ENCODE measurements at regions not wholly inside any gene's neighbourhood (a gene's known extent, or its start where the extent isn't known, plus 50 kb on each side); places are given as distances from the start of the nearest gene placed in this dataset.

- Histone ChIP-seq H3K4ac (ENCODE audit: low read depth, low read length) (no peak overlapping the region), H2AFZ (ENCODE audit: insufficient read depth, low read length, poor library complexity) (no peak overlapping the region), H4K12ac (ENCODE audit: low read depth, low read length) (no peak overlapping the region), H3K79me1 (ENCODE audit: low read length) (no peaks in the 10 kb centered on the region), H3K4me2 (ENCODE audit: low read length) (no peak overlapping the region), H3K79me2 (ENCODE audit: control insufficient read depth, insufficient read depth, low read length, poor library complexity) (no peaks in the 10 kb centered on the region), H3K9me3 (ENCODE audit: insufficient read depth, low read depth, low read length) (no peaks in the 10 kb centered on the region), H2BK5ac (ENCODE audit: low read depth, low read length, poor library complexity) (no peak overlapping the region), H3K14ac (ENCODE audit: low read length) (no peak overlapping the region), H3K9ac (ENCODE audit: low read length) (no peak overlapping the region), H2AK5ac (ENCODE audit: low read length) (no peak overlapping the region), H3K36me3 (ENCODE audit: control insufficient read depth in 1 of 2, insufficient read depth in 2 of 2, low read length in 2 of 2) (no peaks in the 10 kb centered on the region), H3K4me1 (ENCODE audit: control insufficient read depth in 1 of 2, insufficient read depth in 2 of 2, low read length in 2 of 2) (no peaks in the 10 kb centered on the region), H2BK12ac (ENCODE audit: low read length) (no peak overlapping the region), H3K4me3 (ENCODE audit: low read depth, low read length) (no peak overlapping the region), H3K18ac (ENCODE audit: low read length) (no peak overlapping the region), H3K27me3 (ENCODE audit: insufficient read depth, low read length) (no peaks in the 10 kb centered on the region), H3K23ac (ENCODE audit: low read length) (no peak overlapping the region), H3K27ac (ENCODE audit: low read depth, low read length) (no peak overlapping the region), H2BK120ac (ENCODE audit: insufficient read depth, low read length, poor library complexity) (no peak overlapping the region), H4K91ac (ENCODE audit: low read depth, low read length) (no peak overlapping the region), H4K8ac (ENCODE audit: low read depth, low read length) (no peak overlapping the region)
- DNase-seq: no peak
- WGBS (ENCODE audit: extremely low coverage, insufficient coverage, insufficient read length): no CpG with 5 or more reads among the region's 3 CpGs
Observed at GRCh38 chr4:19657856-19658255, 593.8 kb upstream of the SLIT2 start.

GRCh38 chr4:19655666-19656065, 596.0 kb upstream of the SLIT2 start:
- Histone ChIP-seq H4K8ac (ENCODE audit: low read depth, low read length) (no peak overlapping the region), H2BK5ac (ENCODE audit: low read depth, low read length, poor library complexity) (no peak overlapping the region), H3K27ac (ENCODE audit: low read depth, low read length) (no peak overlapping the region), H3K14ac (ENCODE audit: low read length) (no peak overlapping the region), H3K9ac (ENCODE audit: low read length) (no peak overlapping the region), H3K79me1 (ENCODE audit: low read length) (no peaks in the 10 kb centered on the region), H3K9me3 (ENCODE audit: insufficient read depth, low read depth, low read length) (no peaks in the 10 kb centered on the region), H3K4me2 (ENCODE audit: low read length) (no peak overlapping the region), H4K91ac (ENCODE audit: low read depth, low read length) (no peak overlapping the region), H3K27me3 (ENCODE audit: insufficient read depth, low read length) (no peaks in the 10 kb centered on the region), H2AFZ (ENCODE audit: insufficient read depth, low read length, poor library complexity) (no peak overlapping the region), H3K23ac (ENCODE audit: low read length) (no peak overlapping the region), H2AK5ac (ENCODE audit: low read length) (no peak overlapping the region), H4K12ac (ENCODE audit: low read depth, low read length) (no peak overlapping the region), H3K36me3 (ENCODE audit: control insufficient read depth in 1 of 2, insufficient read depth in 2 of 2, low read length in 2 of 2) (no peaks in the 10 kb centered on the region), H3K4me3 (ENCODE audit: low read depth, low read length) (no peak overlapping the region), H3K79me2 (ENCODE audit: control insufficient read depth, insufficient read depth, low read length, poor library complexity) (no peaks in the 10 kb centered on the region), H3K4ac (ENCODE audit: low read depth, low read length) (no peak overlapping the region), H2BK120ac (ENCODE audit: insufficient read depth, low read length, poor library complexity) (no peak overlapping the region), H2BK12ac (ENCODE audit: low read length) (no peak overlapping the region), H3K18ac (ENCODE audit: low read length) (no peak overlapping the region), H3K4me1 (ENCODE audit: control insufficient read depth in 1 of 2, insufficient read depth in 2 of 2, low read length in 2 of 2) (no peaks in the 10 kb centered on the region)
- no CpG with 5 or more reads among the region's 5 CpGs for WGBS (ENCODE audit: extremely low coverage, insufficient coverage, insufficient read length)
- no peak for DNase-seq

- no peaks in the 10 kb centered on the region for H3K27me3 ChIP-seq (ENCODE audit: insufficient read depth, low read length)
- H4K91ac ChIP-seq (ENCODE audit: low read depth, low read length): no peak overlapping the region
- no peak overlapping the region for H2BK120ac ChIP-seq (ENCODE audit: insufficient read depth, low read length, poor library complexity)
- H3K79me2 ChIP-seq (ENCODE audit: control insufficient read depth, insufficient read depth, low read length, poor library complexity): no peaks in the 10 kb centered on the region
- H2AFZ ChIP-seq (ENCODE audit: insufficient read depth, low read length, poor library complexity): no peak overlapping the region
- H4K8ac ChIP-seq (ENCODE audit: low read depth, low read length): no peak overlapping the region
- H3K9me3 ChIP-seq (ENCODE audit: insufficient read depth, low read depth, low read length): no peaks in the 10 kb centered on the region
- no peaks in the 10 kb centered on the region for H3K4me1 ChIP-seq (ENCODE audit: control insufficient read depth in 1 of 2, insufficient read depth in 2 of 2, low read length in 2 of 2)
- no peak overlapping the region for H2BK5ac ChIP-seq (ENCODE audit: low read depth, low read length, poor library complexity)
- H3K9ac ChIP-seq (ENCODE audit: low read length): no peak overlapping the region
- H3K4me3 ChIP-seq (ENCODE audit: low read depth, low read length): no peak overlapping the region
- H2BK12ac ChIP-seq (ENCODE audit: low read length): no peak overlapping the region
- no peak overlapping the region for H3K4ac ChIP-seq (ENCODE audit: low read depth, low read length)
- no peak overlapping the region for H2AK5ac ChIP-seq (ENCODE audit: low read length)
- peak in 1 of 2 donors; percentile 47 for DNase-seq
- no peak overlapping the region for H4K12ac ChIP-seq (ENCODE audit: low read depth, low read length)
- H3K79me1 ChIP-seq (ENCODE audit: low read length): no peaks in the 10 kb centered on the region
- no peak overlapping the region for H3K27ac ChIP-seq (ENCODE audit: low read depth, low read length)
- H3K36me3 ChIP-seq (ENCODE audit: control insufficient read depth in 1 of 2, insufficient read depth in 2 of 2, low read length in 2 of 2): no peaks in the 10 kb centered on the region
- no peak overlapping the region for H3K4me2 ChIP-seq (ENCODE audit: low read length)
- H3K23ac ChIP-seq (ENCODE audit: low read length): no peak overlapping the region
- no peak overlapping the region for H3K18ac ChIP-seq (ENCODE audit: low read length)
- H3K14ac ChIP-seq (ENCODE audit: low read length): no peak overlapping the region
- no CpG with 5 or more reads among the region's 6 CpGs for WGBS (ENCODE audit: extremely low coverage, insufficient coverage, insufficient read length)
Observed at GRCh38 chr4:19650903-19651864, 600.5 kb upstream of the SLIT2 start.

GRCh38 chr4:19645589-19645988, 606.1 kb upstream of the SLIT2 start:
- Histone ChIP-seq H2BK120ac (ENCODE audit: insufficient read depth, low read length, poor library complexity) (no peak overlapping the region), H2BK5ac (ENCODE audit: low read depth, low read length, poor library complexity) (no peak overlapping the region), H3K27me3 (ENCODE audit: insufficient read depth, low read length) (no peaks in the 10 kb centered on the region), H3K18ac (ENCODE audit: low read length) (no peak overlapping the region), H2BK12ac (ENCODE audit: low read length) (no peak overlapping the region), H4K8ac (ENCODE audit: low read depth, low read length) (no peak overlapping the region), H3K4me2 (ENCODE audit: low read length) (no peak overlapping the region), H3K23ac (ENCODE audit: low read length) (no peak overlapping the region), H2AFZ (ENCODE audit: insufficient read depth, low read length, poor library complexity) (no peak overlapping the region), H3K9ac (ENCODE audit: low read length) (no peak overlapping the region), H3K27ac (ENCODE audit: low read depth, low read length) (no peak overlapping the region), H3K4me3 (ENCODE audit: low read depth, low read length) (no peak overlapping the region), H3K9me3 (ENCODE audit: insufficient read depth, low read depth, low read length) (no peaks in the 10 kb centered on the region), H2AK5ac (ENCODE audit: low read length) (no peak overlapping the region), H3K14ac (ENCODE audit: low read length) (no peak overlapping the region), H3K79me2 (ENCODE audit: control insufficient read depth, insufficient read depth, low read length, poor library complexity) (no peaks in the 10 kb centered on the region), H3K4me1 (ENCODE audit: control insufficient read depth in 1 of 2, insufficient read depth in 2 of 2, low read length in 2 of 2) (no peaks in the 10 kb centered on the region), H3K4ac (ENCODE audit: low read depth, low read length) (no peak overlapping the region), H3K36me3 (ENCODE audit: control insufficient read depth in 1 of 2, insufficient read depth in 2 of 2, low read length in 2 of 2) (no peaks in the 10 kb centered on the region), H4K12ac (ENCODE audit: low read depth, low read length) (no peak overlapping the region), H3K79me1 (ENCODE audit: low read length) (no peaks in the 10 kb centered on the region), H4K91ac (ENCODE audit: low read depth, low read length) (no peak overlapping the region)
- whole genome bisulfite sequencing (ENCODE audit: extremely low coverage, insufficient coverage, insufficient read length): no CpG with 5 or more reads among the region's 1 CpG
- no peak for DNase-seq
